ENCODE measurements at regions not wholly inside any gene's neighbourhood (a gene's known extent, or its start where the extent isn't known, plus 50 kb on each side); places are given as distances from the start of the nearest gene placed in this dataset.
"Not testable (repeated sequence)": the region's sequence is repeated elsewhere in the genome, so short reads cannot be mapped to it uniquely, and the experiment has no call there.

DNA sequence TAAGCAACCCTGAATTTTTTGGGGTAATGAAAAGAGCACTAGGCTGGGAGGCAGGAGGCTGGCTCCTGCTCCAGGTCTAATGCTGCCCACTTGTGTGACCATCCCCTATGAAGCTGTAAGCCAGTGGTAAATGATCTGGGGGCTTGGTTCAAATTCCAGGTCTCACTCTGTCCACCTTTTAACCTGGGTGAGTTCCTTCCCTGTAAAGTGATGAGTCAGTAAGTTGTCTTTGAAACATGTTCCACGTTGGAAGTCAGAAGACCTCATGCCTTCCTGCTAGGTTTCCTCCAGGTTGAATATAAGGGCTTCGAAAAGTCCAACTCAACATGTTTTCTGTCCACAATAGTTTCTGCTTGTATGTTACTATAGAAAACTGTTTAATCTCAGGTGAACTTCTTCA, 160.9 kb upstream of the MYT1L start:
- Histone ChIP-seq H3K4me3 (no peak overlapping the region), H3K27me3 (ENCODE audit: low read depth) (no peaks in the 10 kb centered on the region), H3K4me1 (no peaks in the 10 kb centered on the region), H3K36me3 (replicated peaks) (no peaks in the 10 kb centered on the region), H3K9me3 (no peaks in the 10 kb centered on the region)
- DNase-seq (ENCODE audit: low spot score in 2 of 2) = no peak
- in situ Hi-C loops (cut with MboI; ENCODE audit: low sequenced_read_pairs) = no loop called here

DNA sequence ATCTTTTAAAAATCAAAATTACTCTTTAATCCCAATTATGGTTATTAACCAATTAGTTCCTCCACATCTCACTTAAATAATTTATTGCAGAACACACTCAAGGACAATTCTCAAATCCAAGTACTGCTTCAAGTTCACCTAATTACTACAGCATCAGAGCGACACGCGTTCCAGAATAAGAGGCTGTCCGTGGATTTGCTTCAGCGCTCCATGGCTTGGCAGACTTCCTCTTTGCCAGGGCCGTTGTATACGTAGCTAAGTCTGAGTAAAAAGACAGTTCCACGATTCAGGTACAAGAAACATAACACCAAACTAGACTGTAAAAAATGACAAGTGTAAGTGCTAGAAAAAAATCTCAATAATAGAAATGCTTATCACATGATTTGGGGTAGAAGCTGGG, 153.2 kb upstream of the MYT1L start:
- DNase-seq (ENCODE audit: low spot score in 2 of 2) = no peak
- Histone ChIP-seq H3K9me3 (no peaks in the 10 kb centered on the region), H3K4me3 (no peak overlapping the region), H3K4me1 (no peaks in the 10 kb centered on the region), H3K27me3 (ENCODE audit: low read depth) (no peaks in the 10 kb centered on the region), H3K36me3 (replicated peaks) (no peaks in the 10 kb centered on the region)
- in situ Hi-C loops (cut with MboI; ENCODE audit: low sequenced_read_pairs) = no loop called here

DNA sequence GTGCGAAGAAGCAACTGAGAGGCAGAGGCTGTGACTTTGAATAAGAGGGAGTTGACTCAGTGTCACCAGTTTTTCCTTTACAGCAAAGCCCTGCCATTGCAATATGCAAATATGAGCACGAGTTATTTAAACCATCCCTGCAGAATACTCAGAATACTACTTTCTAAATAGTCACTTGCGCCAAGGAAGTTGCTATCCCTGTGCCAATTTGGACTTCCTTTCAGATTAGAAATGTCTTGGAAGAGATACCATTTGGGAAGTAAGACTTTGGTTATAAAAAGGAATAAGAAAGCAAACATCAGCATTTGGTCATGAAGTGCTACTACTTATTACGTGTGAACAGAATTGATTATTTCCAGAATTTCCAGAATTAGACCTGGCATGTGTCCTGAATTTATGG, 151.8 kb upstream of the MYT1L start:
- Histone ChIP-seq H3K9me3 (no peaks in the 10 kb centered on the region), H3K4me1 (no peaks in the 10 kb centered on the region), H3K36me3 (replicated peaks) (no peaks in the 10 kb centered on the region), H3K27me3 (ENCODE audit: low read depth) (no peaks in the 10 kb centered on the region), H3K4me3 (no peak overlapping the region)
- in situ Hi-C loops (cut with MboI; ENCODE audit: low sequenced_read_pairs) = no loop called here
- no peak for DNase-seq (ENCODE audit: low spot score in 2 of 2)

DNA sequence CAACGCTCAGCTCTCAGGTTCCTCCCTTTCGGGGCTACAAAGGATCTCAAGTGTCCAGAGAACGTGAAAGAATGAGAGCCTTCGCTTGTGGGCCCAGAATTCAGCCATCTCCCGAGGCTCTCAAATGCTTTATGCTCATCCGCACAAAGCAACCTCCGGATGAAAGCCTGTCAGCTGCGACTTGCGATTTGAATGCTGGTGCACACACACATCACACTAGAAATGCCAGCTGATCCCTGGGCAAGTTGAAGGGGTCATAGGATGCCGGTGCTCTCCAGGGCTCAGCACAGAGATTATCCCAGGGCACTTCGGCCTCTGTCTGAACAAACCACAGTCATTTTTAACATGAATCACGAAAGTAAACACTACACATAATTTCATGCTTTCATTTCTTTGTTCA, 141.8 kb upstream of the MYT1L start:
- no peaks in the 10 kb centered on the region for H3K4me1 ChIP-seq
- in situ Hi-C loops (cut with MboI; ENCODE audit: low sequenced_read_pairs) = no loop called here
- no peaks in the 10 kb centered on the region for H3K27me3 ChIP-seq (ENCODE audit: low read depth)
- H3K4me3 ChIP-seq = no peak overlapping the region
- no peaks in the 10 kb centered on the region for H3K36me3 ChIP-seq (replicated peaks)
- no peaks in the 10 kb centered on the region for H3K9me3 ChIP-seq
- DNase-seq (ENCODE audit: low spot score in 2 of 2) = no peak

DNA sequence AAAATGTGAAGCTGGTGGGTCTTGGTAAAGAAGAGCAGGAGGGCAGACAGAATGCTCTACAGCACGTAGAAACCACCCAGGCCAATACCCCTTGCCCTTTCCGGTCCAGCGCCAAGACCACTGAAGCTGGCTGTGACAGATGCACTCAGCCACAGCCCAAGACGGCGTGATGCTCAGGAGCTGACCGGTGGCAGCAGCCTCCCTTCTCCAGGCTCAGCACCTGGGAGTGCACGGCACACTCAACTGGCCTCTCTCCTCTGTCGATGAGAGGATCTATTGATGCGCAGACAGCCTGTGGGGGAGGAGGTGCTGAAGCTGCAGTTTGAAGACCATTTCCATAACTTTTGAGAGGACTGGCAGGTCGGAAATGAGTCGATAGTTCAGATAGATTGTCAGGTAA, 141.0 kb upstream of the MYT1L start:
- Histone ChIP-seq H3K27me3 (ENCODE audit: low read depth) (no peaks in the 10 kb centered on the region), H3K9me3 (no peaks in the 10 kb centered on the region; the same call in 1 of the 2 replicates), H3K4me3 (no peak overlapping the region), H3K36me3 (replicated peaks) (no peaks in the 10 kb centered on the region), H3K4me1 (no peaks in the 10 kb centered on the region)
- in situ Hi-C loops (cut with MboI; ENCODE audit: low sequenced_read_pairs) = no loop called here
- no peak for DNase-seq (ENCODE audit: low spot score in 2 of 2)

DNA sequence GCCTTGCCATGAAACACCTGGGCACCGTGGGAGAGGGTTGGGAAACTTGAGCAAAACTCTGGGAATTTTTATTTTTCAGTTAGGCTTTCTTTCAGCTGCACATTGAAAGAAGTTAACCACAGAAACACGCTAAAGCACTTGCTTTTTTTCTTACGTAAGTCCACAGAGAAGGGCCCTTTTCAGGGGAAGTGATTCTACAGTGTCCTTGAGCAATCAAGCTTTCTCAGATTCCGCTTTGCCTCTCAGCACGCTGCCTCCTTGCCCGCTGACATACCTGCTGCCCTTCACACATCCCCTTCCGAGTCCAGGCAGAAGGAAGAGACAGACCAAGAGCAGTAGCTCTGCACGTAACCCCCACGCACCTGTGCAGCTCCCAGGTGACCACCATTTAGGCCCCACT, 135.5 kb upstream of the MYT1L start:
- no peak overlapping the region for H3K4me3 ChIP-seq
- no peaks in the 10 kb centered on the region; the same call in 1 of the 2 replicates for H3K9me3 ChIP-seq
- no peaks in the 10 kb centered on the region for H3K4me1 ChIP-seq
- no peak for DNase-seq (ENCODE audit: low spot score in 2 of 2)
- H3K27me3 ChIP-seq (ENCODE audit: low read depth) = no peaks in the 10 kb centered on the region
- in situ Hi-C loops (cut with MboI; ENCODE audit: low sequenced_read_pairs) = no loop called here
- H3K36me3 ChIP-seq (replicated peaks) = no peaks in the 10 kb centered on the region

DNA sequence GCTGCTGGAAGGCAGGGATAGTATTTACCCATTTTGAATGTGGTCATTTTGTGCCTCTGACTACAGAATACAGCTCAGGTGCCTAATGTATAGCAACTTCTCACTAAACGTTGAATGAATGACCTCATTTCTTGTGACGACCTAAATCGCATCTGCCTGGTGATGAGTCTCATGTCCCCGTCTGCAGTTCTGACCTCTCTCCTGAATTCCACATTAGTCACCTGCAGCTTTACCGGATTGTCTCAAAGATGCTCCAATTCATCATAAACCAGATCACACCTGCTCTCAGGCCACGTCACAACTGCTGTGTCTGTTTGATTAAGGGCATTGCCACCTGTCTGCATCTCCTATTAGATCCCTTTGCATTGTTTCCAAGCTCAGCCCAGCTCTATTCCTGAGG, 133.6 kb upstream of the MYT1L start:
- no peaks in the 10 kb centered on the region for H3K27me3 ChIP-seq (ENCODE audit: low read depth)

DNA sequence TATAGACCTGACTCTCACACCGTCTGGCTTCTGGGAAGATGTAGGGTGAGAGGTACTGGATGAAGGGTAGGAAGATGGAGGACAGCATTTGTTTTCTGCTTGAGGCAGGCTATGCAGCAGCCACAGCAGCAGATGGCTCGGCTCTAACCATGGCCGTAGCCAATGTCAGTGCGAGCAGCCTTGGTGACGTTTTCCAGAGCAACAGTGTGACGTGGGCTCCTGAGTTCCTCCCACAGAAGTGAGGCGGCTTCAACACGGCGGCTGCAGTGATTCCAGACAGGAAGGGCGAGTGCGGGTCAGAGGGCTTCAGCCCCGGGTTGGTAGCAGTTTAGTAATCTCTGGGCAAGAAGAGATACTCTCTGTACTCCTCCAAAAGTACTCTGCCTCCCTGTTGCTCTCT, 133.0 kb upstream of the MYT1L start:
- in situ Hi-C loops (cut with MboI; ENCODE audit: low sequenced_read_pairs) = no loop called here
- no peak for DNase-seq (ENCODE audit: low spot score in 2 of 2)
- Histone ChIP-seq H3K4me3 (no peak overlapping the region), H3K36me3 (replicated peaks) (no peaks in the 10 kb centered on the region), H3K9me3 (no peaks in the 10 kb centered on the region; the same call in 1 of the 2 replicates), H3K27me3 (ENCODE audit: low read depth) (no peaks in the 10 kb centered on the region), H3K4me1 (no peaks in the 10 kb centered on the region)

More for the DNA sequence above, 133.6 kb upstream of the MYT1L start:
- Histone ChIP-seq H3K36me3 (replicated peaks) (no peaks in the 10 kb centered on the region), H3K4me3 (no peak overlapping the region), H3K4me1 (no peaks in the 10 kb centered on the region), H3K9me3 (no peaks in the 10 kb centered on the region; the same call in 1 of the 2 replicates)
- DNase-seq (ENCODE audit: low spot score in 2 of 2) = no peak
- in situ Hi-C loops (cut with MboI; ENCODE audit: low sequenced_read_pairs) = no loop called here

DNA sequence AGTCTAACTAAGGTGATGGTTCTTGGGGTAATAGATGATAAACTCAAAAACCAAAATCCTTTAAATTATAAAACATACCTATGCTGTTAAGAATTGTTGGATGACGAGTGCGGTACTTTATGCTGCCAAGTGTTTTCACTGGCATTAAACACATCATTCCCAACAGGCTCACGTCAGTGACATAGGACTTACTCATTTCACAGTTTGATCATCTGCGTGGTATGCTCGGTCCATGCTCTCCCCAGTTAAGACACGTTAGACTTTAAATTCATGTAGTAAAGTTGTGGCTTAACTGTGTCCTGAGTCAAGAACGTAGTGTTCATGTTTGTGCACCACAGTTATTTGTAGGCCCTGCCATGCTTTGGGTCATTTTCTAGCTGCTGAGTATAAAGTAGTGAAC, 125.6 kb upstream of the MYT1L start:
- in situ Hi-C loops (cut with MboI; ENCODE audit: low sequenced_read_pairs) = no loop called here
- no peaks in the 10 kb centered on the region for H3K36me3 ChIP-seq (replicated peaks)
- no peaks in the 10 kb centered on the region for H3K27me3 ChIP-seq (ENCODE audit: low read depth)
- no peak overlapping the region for H3K4me3 ChIP-seq
- H3K4me1 ChIP-seq = no peaks in the 10 kb centered on the region
- H3K9me3 ChIP-seq = no peaks in the 10 kb centered on the region
- no peak for DNase-seq (ENCODE audit: low spot score in 2 of 2)

DNA sequence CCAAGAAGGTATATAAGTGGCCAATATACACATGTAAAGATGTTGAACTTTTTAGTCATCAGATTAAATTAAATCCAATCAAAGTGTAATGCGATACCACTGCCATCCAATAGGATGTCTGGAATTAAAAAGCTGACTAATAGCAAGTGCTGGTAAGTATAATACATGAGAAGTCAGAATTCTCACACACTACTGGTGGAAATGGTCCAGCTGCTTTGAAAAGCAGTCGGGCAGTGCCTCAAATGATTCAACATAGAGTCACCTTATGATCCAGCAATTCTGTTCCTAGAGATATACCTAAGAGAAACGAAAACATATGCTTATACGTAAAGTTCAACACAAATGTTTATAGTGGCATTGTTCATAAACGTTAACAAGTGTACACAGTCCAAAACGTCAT, 124.1 kb upstream of the MYT1L start:
- no peaks in the 10 kb centered on the region for H3K9me3 ChIP-seq
- in situ Hi-C loops (cut with MboI; ENCODE audit: low sequenced_read_pairs) = no loop called here
- no peaks in the 10 kb centered on the region for H3K36me3 ChIP-seq (replicated peaks)
- H3K4me3 ChIP-seq = no peak overlapping the region
- H3K4me1 ChIP-seq = no peaks in the 10 kb centered on the region
- no peak for DNase-seq (ENCODE audit: low spot score in 2 of 2)
- H3K27me3 ChIP-seq (ENCODE audit: low read depth) = no peaks in the 10 kb centered on the region

DNA sequence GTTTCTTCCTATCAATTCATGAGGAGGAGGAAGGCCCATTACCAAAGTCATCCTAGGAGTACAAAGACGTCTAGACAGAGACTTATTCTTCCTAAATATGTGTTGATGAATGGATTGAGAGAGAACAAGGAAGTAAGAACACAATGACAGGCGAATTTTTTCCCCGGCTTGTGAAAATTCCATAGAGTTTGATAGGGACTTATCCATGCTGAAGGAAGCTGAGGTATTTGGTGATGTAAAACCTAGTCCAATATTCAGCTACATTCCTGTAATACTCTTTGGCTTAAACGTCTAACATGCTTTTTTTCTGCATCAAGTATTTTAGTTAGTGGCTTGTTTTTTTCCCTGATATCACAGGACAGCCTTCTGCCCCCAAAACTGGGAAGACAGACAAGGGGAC, 121.9 kb upstream of the MYT1L start:
- Histone ChIP-seq H3K4me1 (no peaks in the 10 kb centered on the region), H3K36me3 (replicated peaks) (no peaks in the 10 kb centered on the region), H3K27me3 (ENCODE audit: low read depth) (no peaks in the 10 kb centered on the region), H3K9me3 (no peaks in the 10 kb centered on the region), H3K4me3 (no peak overlapping the region)
- no peak for DNase-seq (ENCODE audit: low spot score in 2 of 2)
- in situ Hi-C loops (cut with MboI; ENCODE audit: low sequenced_read_pairs) = no loop called here

DNA sequence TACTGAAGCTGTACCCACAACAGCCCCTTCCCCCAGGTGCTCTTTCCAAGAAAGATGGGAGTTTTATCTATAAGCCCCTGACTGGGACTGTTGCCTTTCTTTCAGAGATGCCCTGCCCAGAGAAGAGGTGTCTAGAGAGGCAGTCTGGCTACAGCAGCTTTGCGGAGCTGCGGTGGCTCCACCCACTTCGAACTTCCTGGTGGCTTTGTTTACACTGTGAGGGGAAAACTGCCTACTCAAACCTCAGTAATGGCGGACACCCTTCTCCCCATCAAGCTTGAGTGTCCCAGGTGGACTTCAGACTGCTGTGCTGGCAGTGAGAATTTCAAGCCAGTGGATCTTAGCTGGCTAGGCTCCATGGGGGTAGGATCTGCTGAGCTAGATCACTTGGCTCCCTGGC, 120.2 kb upstream of the MYT1L start:
- H3K4me3 ChIP-seq; H3K27me3 ChIP-seq (ENCODE audit: low read depth); DNase-seq (ENCODE audit: low spot score in 2 of 2); in situ Hi-C loops (cut with MboI; ENCODE audit: low sequenced_read_pairs); H3K4me1 ChIP-seq; H3K9me3 ChIP-seq; H3K36me3 ChIP-seq (replicated peaks): not testable (repeated sequence)

DNA sequence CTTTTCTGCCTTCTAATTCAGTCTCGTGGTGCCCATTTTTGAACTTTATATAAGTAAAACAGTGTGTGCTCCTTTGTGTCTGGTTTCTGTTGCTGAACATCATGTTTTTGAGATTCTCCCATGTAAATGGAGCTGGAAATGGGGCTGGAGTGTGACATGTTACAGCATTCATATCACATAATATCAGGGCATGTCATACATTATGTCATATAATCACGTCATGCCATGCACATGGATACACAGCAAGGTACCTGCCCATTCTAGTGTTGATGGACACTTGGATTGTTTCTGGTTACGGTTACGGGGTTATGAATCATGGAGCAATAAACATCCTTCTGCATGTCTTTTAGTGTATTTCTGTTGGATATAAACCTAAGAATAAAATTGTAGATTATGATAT, 117.1 kb upstream of the MYT1L start:
- no peak for DNase-seq (ENCODE audit: low spot score in 2 of 2)
- in situ Hi-C loops (cut with MboI; ENCODE audit: low sequenced_read_pairs) = no loop called here
- no peaks in the 10 kb centered on the region for H3K27me3 ChIP-seq (ENCODE audit: low read depth)

DNA sequence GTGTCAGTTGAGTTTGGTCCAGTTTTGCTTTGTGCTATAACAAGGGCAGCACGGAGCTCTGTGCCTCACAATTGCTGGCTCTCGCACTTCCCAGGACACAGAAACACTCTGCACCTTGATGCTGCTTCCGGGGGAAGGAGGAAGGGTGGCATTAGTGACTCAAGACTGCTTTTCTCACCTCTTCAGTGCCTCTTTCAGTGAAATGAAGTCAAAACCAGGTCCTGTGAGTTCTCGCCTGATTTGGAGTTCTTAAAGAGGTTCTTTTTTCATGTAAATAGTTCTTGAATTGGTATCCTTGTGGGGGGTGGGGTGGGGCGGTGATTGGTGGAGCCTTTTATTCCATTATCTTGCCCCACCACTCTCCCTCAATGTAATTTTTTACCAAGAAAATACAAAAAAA, 91.5 kb upstream of the MYT1L start:
- no peaks in the 10 kb centered on the region for H3K36me3 ChIP-seq (replicated peaks)
- no peaks in the 10 kb centered on the region for H3K4me1 ChIP-seq
- no peak for DNase-seq (ENCODE audit: low spot score in 2 of 2)
- in situ Hi-C loops (cut with MboI; ENCODE audit: low sequenced_read_pairs) = no loop called here
- no peaks in the 10 kb centered on the region for H3K9me3 ChIP-seq
- no peaks in the 10 kb centered on the region for H3K27me3 ChIP-seq (ENCODE audit: low read depth)
- no peak overlapping the region for H3K4me3 ChIP-seq

More for the DNA sequence above, 117.1 kb upstream of the MYT1L start:
- Histone ChIP-seq H3K36me3 (replicated peaks) (no peaks in the 10 kb centered on the region), H3K9me3 (no peaks in the 10 kb centered on the region), H3K4me1 (no peaks in the 10 kb centered on the region), H3K4me3 (no peak overlapping the region)

DNA sequence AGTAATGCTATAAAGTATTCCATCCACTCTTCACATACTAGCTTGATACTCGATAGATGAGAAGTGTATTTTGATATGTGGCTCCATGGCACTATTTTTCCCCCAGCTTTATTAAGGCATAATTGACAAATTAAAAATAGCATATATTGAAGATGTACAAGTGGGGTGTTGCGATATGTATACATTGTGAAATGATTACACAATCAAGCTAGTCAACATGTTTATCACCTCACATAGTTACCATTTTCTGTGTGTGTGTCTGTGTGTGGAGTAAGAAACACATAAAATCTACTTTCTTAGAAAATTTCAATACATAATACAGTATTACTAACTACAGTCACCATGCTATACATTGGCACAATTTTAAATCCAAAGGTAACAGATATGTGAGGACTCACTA, 82.5 kb upstream of the MYT1L start:
- H3K4me3 ChIP-seq = no peak overlapping the region
- in situ Hi-C loops (cut with MboI; ENCODE audit: low sequenced_read_pairs) = no loop called here
- H3K4me1 ChIP-seq = no peaks in the 10 kb centered on the region
- no peaks in the 10 kb centered on the region for H3K27me3 ChIP-seq (ENCODE audit: low read depth)
- H3K9me3 ChIP-seq = no peaks in the 10 kb centered on the region
- no peak for DNase-seq (ENCODE audit: low spot score in 2 of 2)
- H3K36me3 ChIP-seq (replicated peaks) = no peaks in the 10 kb centered on the region
